ENCODE measurements at regions not wholly inside any gene's neighbourhood (a gene's known extent, or its start where the extent isn't known, plus 50 kb on each side); places are given as distances from the start of the nearest gene placed in this dataset.

DNA sequence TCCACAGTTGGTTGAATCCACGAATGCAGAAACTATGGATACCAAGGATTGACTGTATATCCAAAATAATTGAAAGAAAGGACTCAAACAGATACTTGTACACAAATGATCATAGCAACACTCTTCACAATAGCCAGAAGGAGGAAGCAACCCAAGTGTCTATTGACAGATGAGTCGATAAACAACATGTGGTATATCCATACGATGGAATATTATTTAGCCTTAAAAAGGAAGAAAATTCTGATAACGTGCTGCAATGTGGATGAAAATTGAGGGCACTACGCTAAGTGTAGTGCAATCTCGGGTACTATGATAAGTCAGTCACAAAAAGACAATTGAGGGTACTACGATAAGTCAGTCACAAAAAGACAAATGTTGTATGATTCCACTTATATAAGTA lies 83.6 kb upstream of the CPEB4 start:
- no peak for DNase-seq (ENCODE audit: low spot score)

DNA sequence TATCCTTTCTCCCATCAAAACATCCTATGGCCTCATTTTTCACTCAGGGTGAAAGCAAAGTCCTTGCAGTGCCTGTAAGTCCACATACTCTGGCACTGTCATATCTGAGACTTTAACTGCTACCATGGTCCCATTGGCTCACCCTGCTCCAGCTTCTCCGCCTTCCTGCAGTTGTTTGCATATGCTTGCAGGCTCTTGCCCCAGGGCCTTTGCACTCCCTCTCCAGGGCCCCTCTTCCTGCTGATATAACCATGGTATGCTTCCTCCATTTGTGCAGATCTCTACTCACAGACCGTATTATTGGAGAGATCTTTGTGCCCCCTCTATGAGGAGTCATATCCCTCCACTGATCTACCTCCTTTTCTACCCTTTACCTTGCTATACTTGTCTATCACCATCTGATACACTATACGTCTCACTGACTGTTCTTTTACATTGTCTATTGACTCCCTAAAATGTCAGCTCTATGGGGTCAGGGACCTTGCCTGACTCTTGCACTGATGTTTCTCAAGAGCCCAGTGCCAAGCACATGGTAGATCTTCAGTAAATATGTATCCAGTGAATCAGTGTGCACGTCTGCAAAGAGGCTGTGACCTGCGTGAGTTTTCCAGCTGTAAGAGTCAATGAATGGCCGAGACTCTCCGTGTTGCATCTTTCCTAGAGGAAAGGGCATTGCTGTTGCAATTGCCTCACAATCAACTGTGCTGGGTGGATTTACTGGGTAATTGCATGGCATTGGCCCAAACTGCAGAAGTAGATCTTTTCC lies 81.7 kb upstream of the CPEB4 start:
- no peak for DNase-seq (ENCODE audit: low spot score)

- DNase-seq (ENCODE audit: low spot score), result no peak
Observed at GRCh38 chr5:173807181-173807655, 80.9 kb upstream of the CPEB4 start.

- no peak for DNase-seq (ENCODE audit: low spot score)
Observed at GRCh38 chr5:173808079-173808808, 79.9 kb upstream of the CPEB4 start.

- DNase-seq (ENCODE audit: low spot score), result no peak
Observed at GRCh38 chr5:173809014-173809413, 79.1 kb upstream of the CPEB4 start.

GRCh38 chr5:173812811-173813550 lies 75.2 kb upstream of the CPEB4 start:
- DNase-seq (ENCODE audit: low spot score), result no peak

DNA sequence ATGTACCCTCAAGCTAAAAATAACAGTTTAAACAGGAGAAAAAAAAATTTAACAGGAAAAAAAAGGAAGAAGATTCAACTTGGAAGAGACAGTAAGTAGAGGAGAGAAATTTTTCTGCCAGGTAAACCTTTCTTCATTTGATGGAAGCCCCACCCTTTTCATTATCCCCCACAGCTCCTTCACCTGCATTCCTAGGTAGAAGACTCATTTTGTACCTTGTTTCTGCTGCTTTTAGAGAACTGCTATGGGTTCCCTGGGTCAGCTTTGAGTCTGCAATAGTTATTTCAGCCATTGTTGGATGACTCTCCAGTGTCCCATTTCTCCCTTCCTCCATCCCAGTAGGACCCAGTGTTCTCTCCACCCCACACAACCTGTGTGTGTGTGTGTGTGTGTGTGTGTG lies 74.1 kb upstream of the CPEB4 start:
- DNase-seq (ENCODE audit: low spot score), result no peak

- DNase-seq (ENCODE audit: low spot score), result no peak
Observed at GRCh38 chr5:173815571-173815970, 72.6 kb upstream of the CPEB4 start.

- DNase-seq (ENCODE audit: low spot score), result no peak
Observed at GRCh38 chr5:173816728-173817127, 71.4 kb upstream of the CPEB4 start.

- no peak for DNase-seq (ENCODE audit: low spot score)
Observed at GRCh38 chr5:173817561-173817960, 70.6 kb upstream of the CPEB4 start.

- DNase-seq (ENCODE audit: low spot score), result no peak
Observed at GRCh38 chr5:173819521-173819920, 68.6 kb upstream of the CPEB4 start.

DNA sequence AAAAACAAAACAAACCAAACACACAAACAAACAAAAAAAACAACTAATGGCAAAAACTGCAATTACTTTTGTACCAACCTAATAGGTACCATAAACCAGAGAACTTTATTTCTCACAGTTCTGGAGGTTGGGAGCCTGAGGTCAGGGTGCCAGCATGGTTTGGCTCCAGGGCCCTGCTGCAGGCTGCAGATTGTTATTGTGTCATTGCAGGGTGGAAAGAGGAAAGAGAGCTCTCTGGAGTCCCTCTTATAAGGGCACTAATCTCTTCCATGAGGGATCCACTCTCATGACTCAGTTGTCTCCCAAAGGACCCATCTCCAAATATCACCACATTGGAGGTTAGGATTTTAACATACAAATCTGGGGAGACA lies 64.9 kb upstream of the CPEB4 start:
- DNase-seq (ENCODE audit: low spot score), result no peak

DNA sequence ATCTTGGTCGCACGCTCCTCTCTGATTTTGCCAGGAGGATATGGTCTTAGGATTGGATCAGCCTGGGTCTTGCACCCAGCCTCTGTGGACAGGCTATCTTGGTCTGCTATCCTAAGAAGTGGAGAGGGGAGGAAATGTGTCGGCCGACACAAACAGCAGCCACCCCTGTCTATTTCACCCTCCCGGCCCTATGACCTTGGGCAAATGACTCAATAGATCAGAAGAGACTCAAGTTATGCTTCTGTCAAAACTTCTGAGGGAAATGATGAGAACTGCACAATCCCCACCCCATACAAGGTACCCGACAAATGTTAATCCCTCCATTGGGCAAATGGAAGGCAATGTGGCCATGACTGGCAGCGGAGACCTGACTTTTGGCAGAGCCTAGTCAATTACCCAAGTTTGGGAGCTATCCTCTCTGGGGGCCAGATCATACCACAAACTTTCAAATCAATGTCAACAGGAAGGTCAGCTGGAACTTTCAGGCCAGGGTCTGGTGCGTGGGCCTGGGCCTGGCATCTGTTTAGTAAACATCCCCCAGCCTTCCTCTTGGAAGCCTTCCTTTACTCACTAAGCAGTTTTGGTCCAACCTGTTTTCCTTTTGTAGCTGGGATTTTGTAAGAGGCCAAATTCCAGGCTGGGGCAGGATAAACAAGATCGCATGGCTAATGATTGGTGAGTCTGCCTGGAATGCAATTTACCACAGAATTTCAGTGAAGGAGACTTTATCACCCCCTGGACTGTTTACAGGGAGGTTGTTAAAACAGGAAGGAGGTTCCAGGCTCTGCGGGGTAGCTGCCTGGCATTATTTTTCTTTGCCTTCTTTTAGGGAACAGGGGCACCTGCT lies 64.2 kb upstream of the CPEB4 start:
- no peak for DNase-seq (ENCODE audit: low spot score)

GRCh38 chr5:173825215-173825865 lies 62.8 kb upstream of the CPEB4 start:
- no peak for DNase-seq (ENCODE audit: low spot score)

DNA sequence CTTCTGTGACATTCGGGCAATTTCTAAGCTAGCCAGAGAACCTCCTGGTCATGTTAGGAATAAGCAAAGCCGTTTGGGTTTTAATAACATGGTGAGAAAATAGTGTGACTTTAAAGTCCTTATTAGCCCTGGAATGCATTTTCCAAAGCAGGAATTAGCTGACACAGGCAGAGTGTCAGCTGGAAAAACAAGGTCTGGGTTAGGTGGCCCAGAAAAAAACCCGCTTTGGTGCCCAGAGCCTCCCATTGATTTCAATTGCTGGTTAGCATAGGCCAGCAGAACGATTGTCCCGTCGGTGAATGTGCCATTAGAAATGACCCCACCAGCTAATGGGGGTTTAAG lies 62.1 kb upstream of the CPEB4 start:
- DNase-seq (ENCODE audit: low spot score), result no peak

- DNase-seq (ENCODE audit: low spot score), result no peak
Observed at GRCh38 chr5:173826428-173827350, 61.5 kb upstream of the CPEB4 start.

DNA sequence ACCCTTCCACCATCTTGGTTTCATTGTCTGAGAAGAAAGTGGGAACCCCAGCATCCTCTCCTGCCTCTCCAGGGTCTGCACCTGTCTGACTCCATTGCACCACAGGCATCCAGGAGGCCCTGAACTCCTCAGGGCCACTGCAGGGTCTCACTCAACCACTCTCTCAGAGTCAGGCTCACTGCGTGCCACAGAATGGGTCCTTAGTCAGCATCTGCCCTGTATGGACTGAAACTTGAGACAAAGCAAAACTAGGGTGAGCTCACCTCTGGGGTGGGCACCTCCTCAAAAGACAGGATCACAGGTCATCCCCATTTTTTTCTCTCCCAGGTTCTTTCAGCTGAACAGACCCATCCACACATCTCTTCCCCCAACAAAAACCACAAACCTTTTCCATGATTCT lies 59.2 kb upstream of the CPEB4 start:
- DNase-seq (ENCODE audit: low spot score), result no peak

DNA sequence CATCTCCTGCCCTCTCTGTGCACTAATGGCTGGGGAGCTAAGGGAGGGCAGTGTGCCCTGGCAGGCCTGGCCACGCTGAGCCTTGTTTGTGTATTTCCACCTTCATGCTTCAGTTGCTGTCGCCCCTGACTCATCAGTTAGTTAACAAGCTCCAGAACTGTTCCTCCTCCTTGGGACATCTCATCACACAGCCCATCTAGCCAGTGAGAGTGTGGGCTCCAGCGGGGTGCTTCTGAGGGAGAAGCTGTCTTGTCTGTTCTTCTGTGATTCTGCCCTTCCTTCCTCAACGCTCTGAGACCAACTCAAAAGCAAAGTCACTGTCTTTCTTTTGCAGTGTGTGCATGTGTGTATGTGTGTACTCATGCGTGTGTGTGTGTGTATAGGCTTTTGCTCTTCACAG lies 58.3 kb upstream of the CPEB4 start:
- no peak for DNase-seq (ENCODE audit: low spot score)

DNA sequence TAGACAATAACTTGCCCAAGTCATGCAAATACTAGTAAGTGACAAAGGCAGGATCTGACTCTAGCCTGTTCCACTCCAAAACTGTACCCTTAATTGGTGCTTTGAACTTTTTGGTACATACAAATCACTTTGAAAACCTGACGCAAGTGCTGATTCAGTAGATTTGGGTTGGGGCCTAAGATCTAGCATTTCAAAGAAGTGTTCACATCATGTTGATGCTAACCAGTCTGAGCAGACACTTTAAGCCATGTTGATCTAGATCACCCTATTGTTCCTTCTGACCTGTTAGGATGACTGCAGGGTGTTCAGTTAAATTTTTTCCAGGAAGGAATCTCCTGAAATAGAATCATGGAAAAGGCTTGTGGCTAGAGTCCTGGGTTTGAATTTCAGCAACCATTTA lies 57.7 kb upstream of the CPEB4 start:
- DNase-seq (ENCODE audit: low spot score), result no peak

GRCh38 chr5:173831196-173831914 lies 56.8 kb upstream of the CPEB4 start:
- no peak for DNase-seq (ENCODE audit: low spot score)

All from kidney capillary endothelial cell (primary cell).